ENCODE measurements at regions not wholly inside any gene's neighbourhood (a gene's known extent, or its start where the extent isn't known, plus 50 kb on each side); places are given as distances from the start of the nearest gene placed in this dataset.

- no peaks in the 10 kb centered on the region for H3K27me3 ChIP-seq (ENCODE audit: control insufficient read depth, insufficient read depth, low read length)
- H3K36me3 ChIP-seq (ENCODE audit: control insufficient read depth, insufficient read depth, low read length) = no peaks in the 10 kb centered on the region
- H3K4me2 ChIP-seq (ENCODE audit: low read length) = no peak overlapping the region
- H3K4me3 ChIP-seq (ENCODE audit: low read depth, low read length) = no peak overlapping the region
- H2AFZ ChIP-seq = no peak overlapping the region
- H3K27ac ChIP-seq = no peak overlapping the region
- H3K9me3 ChIP-seq (ENCODE audit: control insufficient read depth, low read length) = no peaks in the 10 kb centered on the region
- TF ChIP-seq, protein P1, sequence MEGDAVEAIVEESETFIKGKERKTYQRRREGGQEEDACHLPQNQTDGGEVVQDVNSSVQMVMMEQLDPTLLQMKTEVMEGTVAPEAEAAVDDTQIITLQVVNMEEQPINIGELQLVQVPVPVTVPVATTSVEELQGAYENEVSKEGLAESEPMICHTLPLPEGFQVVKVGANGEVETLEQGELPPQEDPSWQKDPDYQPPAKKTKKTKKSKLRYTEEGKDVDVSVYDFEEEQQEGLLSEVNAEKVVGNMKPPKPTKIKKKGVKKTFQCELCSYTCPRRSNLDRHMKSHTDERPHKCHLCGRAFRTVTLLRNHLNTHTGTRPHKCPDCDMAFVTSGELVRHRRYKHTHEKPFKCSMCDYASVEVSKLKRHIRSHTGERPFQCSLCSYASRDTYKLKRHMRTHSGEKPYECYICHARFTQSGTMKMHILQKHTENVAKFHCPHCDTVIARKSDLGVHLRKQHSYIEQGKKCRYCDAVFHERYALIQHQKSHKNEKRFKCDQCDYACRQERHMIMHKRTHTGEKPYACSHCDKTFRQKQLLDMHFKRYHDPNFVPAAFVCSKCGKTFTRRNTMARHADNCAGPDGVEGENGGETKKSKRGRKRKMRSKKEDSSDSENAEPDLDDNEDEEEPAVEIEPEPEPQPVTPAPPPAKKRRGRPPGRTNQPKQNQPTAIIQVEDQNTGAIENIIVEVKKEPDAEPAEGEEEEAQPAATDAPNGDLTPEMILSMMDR (IDR thresholded peaks at IDR 0.05) = no peak
- no peaks in the 10 kb centered on the region for H3K79me2 ChIP-seq
- H3K4me1 ChIP-seq = no peaks in the 10 kb centered on the region
- no peak overlapping the region for H3K9ac ChIP-seq
Observed at GRCh38 chr14:99058542-99058941, 213.5 kb downstream of the BCL11B start.

DNA sequence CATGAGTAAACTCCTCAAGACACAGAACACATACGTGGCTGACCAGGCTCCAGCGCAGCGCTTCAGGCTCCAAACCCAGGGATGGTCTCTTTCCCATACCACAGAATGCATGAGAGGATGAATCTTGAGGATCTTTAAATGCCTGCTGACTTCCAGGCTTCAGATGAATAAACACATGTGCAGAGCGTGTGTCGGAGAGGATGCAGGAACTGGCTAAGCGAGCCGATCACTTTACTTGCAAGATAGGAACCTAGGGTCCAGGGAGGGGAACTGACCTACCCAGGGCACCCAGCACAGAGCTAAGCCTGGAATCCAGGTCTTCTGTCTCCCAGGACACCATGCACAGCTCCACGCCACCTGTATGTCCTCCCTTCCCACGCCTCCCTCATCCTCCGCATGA lies 209.8 kb downstream of the BCL11B start:
- no peak overlapping the region for H3K4me2 ChIP-seq (ENCODE audit: low read length)
- no peak overlapping the region for H3K4me3 ChIP-seq (ENCODE audit: low read depth, low read length)

DNA sequence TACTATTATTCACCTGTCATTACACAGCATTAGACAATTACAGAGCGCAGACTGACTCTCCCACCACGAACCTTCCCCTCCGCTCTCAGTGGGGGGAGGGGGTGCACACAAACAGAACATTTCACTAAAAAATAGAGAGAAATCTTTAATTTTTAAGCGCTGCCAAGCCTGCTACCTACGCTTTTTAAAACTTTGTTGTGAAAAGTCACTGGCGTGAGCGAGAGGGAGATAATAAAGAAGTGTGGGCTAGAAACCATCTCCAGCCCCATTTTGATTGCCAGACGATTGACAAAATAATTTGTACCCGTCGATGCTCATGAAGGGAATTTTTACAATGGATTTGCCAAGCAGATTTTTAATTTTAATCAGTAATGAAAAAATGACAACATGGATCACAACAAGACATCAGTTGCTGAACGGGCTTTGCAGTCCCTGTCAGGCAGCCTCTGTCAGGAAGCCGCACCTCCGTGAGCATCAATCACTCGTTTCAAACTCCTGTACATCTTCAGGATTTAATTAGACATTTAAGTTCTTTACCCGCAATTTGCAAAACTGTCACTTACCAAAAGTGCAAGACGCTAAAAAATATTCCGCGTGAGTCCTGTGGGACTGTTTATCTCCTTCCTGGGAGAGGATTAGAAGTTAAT lies 209.1 kb downstream of the BCL11B start:
- Histone ChIP-seq H3K4me1 (no peaks in the 10 kb centered on the region), H3K27me3 (ENCODE audit: control insufficient read depth, insufficient read depth, low read length) (no peaks in the 10 kb centered on the region), H3K4me3 (ENCODE audit: low read depth, low read length) (no peak overlapping the region), H3K9ac (no peak overlapping the region), H3K4me2 (ENCODE audit: low read length) (no peak overlapping the region), H3K9me3 (ENCODE audit: control insufficient read depth, low read length) (no peaks in the 10 kb centered on the region), H3K36me3 (ENCODE audit: control insufficient read depth, insufficient read depth, low read length) (no peaks in the 10 kb centered on the region), H3K79me2 (no peaks in the 10 kb centered on the region), H2AFZ (no peak overlapping the region), H3K27ac (no peak overlapping the region)
- TF ChIP-seq, protein P1 (IDR thresholded peaks at IDR 0.05) = no peak

More for the DNA sequence above, 209.8 kb downstream of the BCL11B start:
- H3K36me3 ChIP-seq (ENCODE audit: control insufficient read depth, insufficient read depth, low read length) = no peaks in the 10 kb centered on the region
- no peak overlapping the region for H2AFZ ChIP-seq
- H3K9ac ChIP-seq = no peak overlapping the region
- no peaks in the 10 kb centered on the region for H3K79me2 ChIP-seq
- no peaks in the 10 kb centered on the region for H3K9me3 ChIP-seq (ENCODE audit: control insufficient read depth, low read length)
- no peaks in the 10 kb centered on the region for H3K4me1 ChIP-seq
- no peaks in the 10 kb centered on the region for H3K27me3 ChIP-seq (ENCODE audit: control insufficient read depth, insufficient read depth, low read length)
- H3K27ac ChIP-seq = no peak overlapping the region
- TF ChIP-seq, protein P1 (IDR thresholded peaks at IDR 0.05) = no peak

- H3K9ac ChIP-seq = no peak overlapping the region
- H3K27me3 ChIP-seq (ENCODE audit: control insufficient read depth, insufficient read depth, low read length) = no peaks in the 10 kb centered on the region
- H3K4me2 ChIP-seq (ENCODE audit: low read length) = no peak overlapping the region
- no peak overlapping the region for H2AFZ ChIP-seq
- H3K36me3 ChIP-seq (ENCODE audit: control insufficient read depth, insufficient read depth, low read length) = no peaks in the 10 kb centered on the region
- TF ChIP-seq, protein P1 (IDR thresholded peaks at IDR 0.05) = no peak
- no peak overlapping the region for H3K4me3 ChIP-seq (ENCODE audit: low read depth, low read length)
- no peaks in the 10 kb centered on the region for H3K4me1 ChIP-seq
- no peak overlapping the region for H3K27ac ChIP-seq
- no peaks in the 10 kb centered on the region for H3K9me3 ChIP-seq (ENCODE audit: control insufficient read depth, low read length)
- H3K79me2 ChIP-seq = no peaks in the 10 kb centered on the region
Observed at GRCh38 chr14:99063620-99064225, 208.3 kb downstream of the BCL11B start.
